Inferior parietal cortex (tissue), 1 donor: ENCODE measurements at regions not wholly inside any gene's neighbourhood (a gene's known extent, or its start where the extent isn't known, plus 50 kb on each side); places are given as distances from the start of the nearest gene placed in this dataset.
"Not testable (repeated sequence)": the region's sequence is repeated elsewhere in the genome, so short reads cannot be mapped to it uniquely, and the experiment has no call there.

Experiments
- DNase-seq: peaks from one replicate; pipeline ENCODE4 v3.0.0-alpha.2; 2016; ENCODE audit errors: extremely low spot score

GRCh38 chr10:30701451-30702173 is 72.1 kb upstream of the LYZL2 start:
- DNase-seq: no peak

GRCh38 chr10:30697806-30698205 is 68.3 kb upstream of the LYZL2 start:
- no peak for DNase-seq

- not testable (repeated sequence) for DNase-seq
Measured at GRCh38 chr10:30697221-30697620, 67.7 kb upstream of the LYZL2 start.

- not testable (repeated sequence) for DNase-seq
Measured at GRCh38 chr10:30696416-30697185, 67.0 kb upstream of the LYZL2 start.

GRCh38 chr10:30695481-30696236 is 66.1 kb upstream of the LYZL2 start:
- DNase-seq: not testable (repeated sequence)

GRCh38 chr10:30694518-30695228 is 65.1 kb upstream of the LYZL2 start:
- DNase-seq: no peak

- no peak for DNase-seq
Measured at GRCh38 chr10:30691639-30692015, 62.1 kb upstream of the LYZL2 start.

- DNase-seq: not testable (repeated sequence)
Measured at GRCh38 chr10:30690948-30691638, 61.5 kb upstream of the LYZL2 start.

- DNase-seq: no peak
Measured at GRCh38 chr10:30688456-30688855, 58.9 kb upstream of the LYZL2 start.

GRCh38 chr10:30687698-30688213 is 58.2 kb upstream of the LYZL2 start:
- peak; percentile 81 for DNase-seq

GRCh38 chr10:30686708-30687107 is 57.2 kb upstream of the LYZL2 start:
- DNase-seq: no peak

- DNase-seq: no peak
Measured at GRCh38 chr10:30683496-30683895, 53.9 kb upstream of the LYZL2 start.

- not testable (repeated sequence) for DNase-seq
Measured at GRCh38 chr10:30682377-30683199, 53.0 kb upstream of the LYZL2 start.

GRCh38 chr10:30680908-30681307 is 51.4 kb upstream of the LYZL2 start:
- no peak for DNase-seq
